CD14-positive monocyte (primary cell): ENCODE measurements at regions not wholly inside any gene's neighbourhood (a gene's known extent, or its start where the extent isn't known, plus 50 kb on each side); places are given as distances from the start of the nearest gene placed in this dataset.

ENCODE experiments used
- DNase-seq, 3 donors: peaks; one replicate each; pipeline ENCODE4 v3.0.0-alpha.2; 2011 to 2022
- H2AFZ ChIP-seq: 2 replicates; pipeline ENCODE4 v1.6.0; 2012; ENCODE audit warnings: mild to moderate bottlenecking, low read depth, low read length, inconsistent platforms; ENCODE audit not compliant: insufficient read depth, poor library complexity, severe bottlenecking
- H3K27ac ChIP-seq, 2 donors: 1 replicate in 1 of 2; 2 replicates in 1 of 2; pipeline ENCODE4 v1.5.1; 2012 to 2013; ENCODE audit warnings: low read length in 2 of 2, control low read depth in 1 of 2, inconsistent platforms in 1 of 2, low read depth in 1 of 2, mild to moderate bottlenecking in 1 of 2
- H3K27me3 ChIP-seq, 2 donors: one replicate each; pipeline versions ENCODE4 v1.6.0 to v1.6.1; 2011 to 2013; ENCODE audit warnings: low read length in 2 of 2; ENCODE audit not compliant: control insufficient read depth in 2 of 2, insufficient read depth in 2 of 2
- H3K36me3 ChIP-seq, 2 donors: replicated peaks in 1 of 2; 1 replicate in 1 of 2; 2 replicates in 1 of 2; pipeline versions ENCODE4 v1.5.1 to v1.6.1; 2012 to 2013; ENCODE audit warnings: low read length in 2 of 2, control low read depth in 1 of 2, inconsistent platforms in 1 of 2, mild to moderate bottlenecking in 1 of 2; ENCODE audit not compliant: insufficient read depth in 2 of 2, control insufficient read depth in 1 of 2
- H3K4me1 ChIP-seq, 2 donors: 1 replicate in 1 of 2; 2 replicates in 1 of 2; pipeline versions ENCODE4 v1.5.1 to v1.6.1; 2012 to 2013; ENCODE audit warnings: low read length in 2 of 2, control low read depth in 1 of 2, inconsistent platforms in 1 of 2, mild to moderate bottlenecking in 1 of 2, moderate library complexity in 1 of 2; ENCODE audit not compliant: insufficient read depth in 2 of 2, control insufficient read depth in 1 of 2
- H3K4me2 ChIP-seq: replicated peaks from 2 replicates; pipeline ENCODE3; 2012; ENCODE audit warnings: low read length, moderate library complexity, mild to moderate bottlenecking; ENCODE audit not compliant: poor library complexity, severe bottlenecking; ENCODE audit errors: extremely low read depth
- H3K4me3 ChIP-seq, 3 experiments: fragments of 200-600 bp in 1 of 3; sonication (generic) in 1 of 3; replicated peaks in 1 of 3; 1 replicate in 2 of 3; 2 replicates in 1 of 3; pipeline ENCODE4 v1.5.1; 2011 to 2013; ENCODE audit warnings: low read length in 3 of 3, mild to moderate bottlenecking in 3 of 3, control low read depth in 2 of 3, low read depth in 2 of 3, inconsistent platforms in 1 of 3, moderate library complexity in 1 of 3
- H3K79me2 ChIP-seq: 2 replicates; pipeline ENCODE4 v1.6.0; 2012; ENCODE audit warnings: mild to moderate bottlenecking, control low read depth, inconsistent platforms, low read length, moderate library complexity; ENCODE audit not compliant: insufficient read depth
- H3K9ac ChIP-seq: 2 replicates; pipeline ENCODE4 v1.6.0; 2017; ENCODE audit warnings: low read length, mild to moderate bottlenecking; ENCODE audit not compliant: insufficient read depth, poor library complexity, severe bottlenecking
- H3K9me3 ChIP-seq, 2 donors: replicated peaks in 1 of 2; 1 replicate in 1 of 2; 2 replicates in 1 of 2; pipeline versions ENCODE4 v1.5.1 to v1.6.1; 2012 to 2013; ENCODE audit warnings: low read length in 2 of 2, control low read depth in 1 of 2; ENCODE audit not compliant: control insufficient read depth in 1 of 2, insufficient read depth in 1 of 2
- H4K20me1 ChIP-seq: 2 replicates; pipeline ENCODE4 v1.6.0; 2012; ENCODE audit warnings: mild to moderate bottlenecking, low read length, control low read depth, moderate library complexity; ENCODE audit not compliant: insufficient read depth
- H3K27ac Mint-ChIP-seq, 7 donors: one replicate each; pipeline ENCODE4 v1.8.0; 2020; ENCODE audit warnings: mild to moderate bottlenecking in 7 of 7, mixed read lengths in 7 of 7, moderate library complexity in 6 of 7, inconsistent platforms in 2 of 7
- H3K27me3 Mint-ChIP-seq, 3 donors: one replicate each; pipeline ENCODE4 v1.8.0; 2021 to 2022; ENCODE audit warnings: low read depth in 3 of 3, mild to moderate bottlenecking in 3 of 3, mixed read lengths in 3 of 3, moderate library complexity in 3 of 3, inconsistent platforms in 1 of 3
- H3K36me3 Mint-ChIP-seq, 2 donors: one replicate each; pipeline ENCODE4 v1.8.0; 2020; ENCODE audit warnings: mixed read lengths in 2 of 2, inconsistent platforms in 1 of 2, mild to moderate bottlenecking in 1 of 2
- H3K4me1 Mint-ChIP-seq: one replicate; pipeline ENCODE4 v1.8.0; 2020; ENCODE audit warnings: mild to moderate bottlenecking, mixed read lengths
- H3K4me3 Mint-ChIP-seq, 2 donors: one replicate each; pipeline ENCODE4 v1.8.0; 2020; ENCODE audit warnings: mild to moderate bottlenecking in 2 of 2, mixed read lengths in 2 of 2, moderate library complexity in 1 of 2
- H3K9me3 Mint-ChIP-seq, 7 donors: one replicate each; pipeline ENCODE4 v1.8.0; 2020 to 2022; ENCODE audit warnings: mixed read lengths in 7 of 7, mild to moderate bottlenecking in 6 of 7, moderate library complexity in 6 of 7, inconsistent platforms in 2 of 7
- WGBS: methylation state at CpG from one replicate; pipeline ENCODE4 v1.1.5; 2013; ENCODE audit warnings: missing lambda C conversion rate; ENCODE audit not compliant: insufficient coverage; 5-methylcytosine and 5-hydroxymethylcytosine counted together
- intact Hi-C, 2 donors: fragments of 100-400 bp; cut with micrococcal nuclease; formaldehyde crosslinking; loops; one replicate each; pipeline versions ENCODE4 v1.15.0 to v1.15.1; 2023
- TF ChIP-seq, protein P1 (sequence below): fragments of 200-600 bp; IDR thresholded peaks from one replicate; pipeline ENCODE4 v1.8.0; 2022; ENCODE audit warnings: antibody characterized with exemption, mild to moderate bottlenecking

DNA sequence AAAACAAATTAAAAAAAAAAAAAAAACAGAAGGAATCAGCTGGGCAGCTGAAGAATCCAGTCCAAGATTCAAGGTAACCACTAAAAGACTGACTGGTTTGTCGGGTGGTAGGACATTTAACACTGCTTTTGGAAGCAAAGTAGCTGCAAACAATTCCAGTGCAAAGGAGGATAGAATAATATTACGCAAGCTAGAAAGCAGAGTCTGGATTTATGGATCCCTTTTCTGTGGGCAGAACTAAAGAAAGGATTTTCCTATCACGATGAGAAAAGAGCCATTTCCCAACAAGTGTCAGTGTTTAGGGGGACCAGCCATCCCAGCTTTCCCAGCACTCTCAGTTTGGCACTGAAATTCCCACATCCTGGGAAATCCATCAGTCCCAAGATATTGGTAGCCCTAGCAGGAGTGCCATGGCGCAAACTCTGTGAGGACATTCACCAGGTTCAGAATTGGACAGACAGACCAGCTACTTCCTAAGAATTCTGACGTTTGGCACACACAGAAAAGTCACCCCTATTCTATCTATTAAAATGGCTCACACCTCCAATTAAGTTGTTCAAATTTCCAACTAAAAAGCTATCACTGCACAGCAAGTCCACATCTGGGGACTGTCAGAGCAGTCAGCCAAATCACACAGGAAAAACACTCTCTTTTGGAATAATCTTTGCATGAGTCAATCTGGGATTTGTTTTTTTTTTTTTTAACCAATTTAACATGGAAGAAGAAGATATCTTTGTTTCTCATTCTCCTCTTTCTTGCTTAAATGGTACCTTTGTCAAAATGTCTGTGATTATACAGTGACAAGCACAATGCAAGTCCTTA is 356.8 kb upstream of the ARID1B start:
- Histone ChIP-seq H3K4me3 (no peak overlapping the region), H3K4me2 (no peak overlapping the region), H3K9ac (no peak overlapping the region), H3K27ac (no peak overlapping the region), H3K79me2 (no peaks in the 10 kb centered on the region), H2AFZ (no peak overlapping the region), H3K27me3 (no peaks in the 10 kb centered on the region), H4K20me1 (no peaks in the 10 kb centered on the region), H3K9me3 (peaks cover 0 to 9% of the 10 kb centered on the region in 2 donors), H3K36me3 (no peaks in the 10 kb centered on the region), H3K4me1 (no peaks in the 10 kb centered on the region)
- no peaks in the 10 kb centered on the region for H3K36me3 Mint-ChIP-seq
- peaks cover 10 to 18% (median 12%) of the 10 kb centered on the region in 7 donors for H3K9me3 Mint-ChIP-seq
- H3K4me3 Mint-ChIP-seq = no peak overlapping the region
- no peak overlapping the region for H3K27ac Mint-ChIP-seq
- peaks cover 0 to 4% (median 1%) of the 10 kb centered on the region in 3 donors for H3K27me3 Mint-ChIP-seq
- intact Hi-C loops = no loop called here
- WGBS = 91% methylated on average over 5 of the region's 5 CpGs
- no peak for DNase-seq
- peaks cover 7% of the 10 kb centered on the region for H3K4me1 Mint-ChIP-seq
- TF ChIP-seq, protein P1, sequence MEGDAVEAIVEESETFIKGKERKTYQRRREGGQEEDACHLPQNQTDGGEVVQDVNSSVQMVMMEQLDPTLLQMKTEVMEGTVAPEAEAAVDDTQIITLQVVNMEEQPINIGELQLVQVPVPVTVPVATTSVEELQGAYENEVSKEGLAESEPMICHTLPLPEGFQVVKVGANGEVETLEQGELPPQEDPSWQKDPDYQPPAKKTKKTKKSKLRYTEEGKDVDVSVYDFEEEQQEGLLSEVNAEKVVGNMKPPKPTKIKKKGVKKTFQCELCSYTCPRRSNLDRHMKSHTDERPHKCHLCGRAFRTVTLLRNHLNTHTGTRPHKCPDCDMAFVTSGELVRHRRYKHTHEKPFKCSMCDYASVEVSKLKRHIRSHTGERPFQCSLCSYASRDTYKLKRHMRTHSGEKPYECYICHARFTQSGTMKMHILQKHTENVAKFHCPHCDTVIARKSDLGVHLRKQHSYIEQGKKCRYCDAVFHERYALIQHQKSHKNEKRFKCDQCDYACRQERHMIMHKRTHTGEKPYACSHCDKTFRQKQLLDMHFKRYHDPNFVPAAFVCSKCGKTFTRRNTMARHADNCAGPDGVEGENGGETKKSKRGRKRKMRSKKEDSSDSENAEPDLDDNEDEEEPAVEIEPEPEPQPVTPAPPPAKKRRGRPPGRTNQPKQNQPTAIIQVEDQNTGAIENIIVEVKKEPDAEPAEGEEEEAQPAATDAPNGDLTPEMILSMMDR = no peak

DNA sequence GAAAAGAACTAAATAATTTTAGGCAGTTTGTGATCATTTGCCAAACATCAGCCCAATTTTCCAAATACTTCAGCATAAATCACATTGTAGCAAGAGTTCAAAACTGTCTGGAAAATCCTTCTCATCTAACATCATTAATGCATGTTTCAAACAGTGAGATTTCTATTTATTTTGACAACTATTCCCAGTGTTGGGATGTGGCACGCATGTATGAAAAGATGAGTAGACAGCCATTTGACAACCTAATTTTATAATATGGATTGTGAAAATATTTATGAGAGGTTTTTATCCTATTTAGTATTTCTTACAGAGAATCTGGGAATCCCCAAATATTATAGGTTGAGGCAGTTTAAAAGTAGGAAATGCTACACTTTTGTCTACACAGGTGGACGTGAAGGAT is 357.6 kb upstream of the ARID1B start:
- Histone ChIP-seq H3K27ac (no peak overlapping the region), H3K4me3 (no peak overlapping the region), H3K9ac (no peak overlapping the region), H3K4me2 (no peak overlapping the region), H4K20me1 (no peaks in the 10 kb centered on the region), H2AFZ (no peak overlapping the region), H3K79me2 (no peaks in the 10 kb centered on the region), H3K9me3 (peaks cover 0 to 9% of the 10 kb centered on the region in 2 donors), H3K36me3 (no peaks in the 10 kb centered on the region), H3K4me1 (no peaks in the 10 kb centered on the region), H3K27me3 (no peaks in the 10 kb centered on the region)
- intact Hi-C loops = no loop called here
- Mint-ChIP-seq H3K4me3 (no peak overlapping the region), H3K36me3 (no peaks in the 10 kb centered on the region), H3K27ac (no peak overlapping the region), H3K9me3 (peaks cover 10 to 17% (median 12%) of the 10 kb centered on the region in 7 donors), H3K4me1 (peaks cover 7% of the 10 kb centered on the region), H3K27me3 (peaks cover 0 to 4% (median 1%) of the 10 kb centered on the region in 3 donors)
- no CpG with 5 or more reads among the region's 2 CpGs for WGBS
- DNase-seq = no peak
- TF ChIP-seq, protein P1 = no peak
